ENCODE measurements at regions not wholly inside any gene's neighbourhood (a gene's known extent, or its start where the extent isn't known, plus 50 kb on each side); places are given as distances from the start of the nearest gene placed in this dataset.

GRCh38 chr17:83154311-83155127, 75.1 kb downstream of the METRNL start:
- H3K4me3 ChIP-seq (ENCODE audit: low read depth, low read length) = no peak overlapping the region
- ChIA-PET POLR2A (no interaction called here), CTCF (interaction anchor here (0.6 kb wide), 1 partner anchor 41 kb away, joined by 6 read pairs; no protein-coding TSS in a partner anchor)
- no peaks in the 10 kb centered on the region for H3K36me3 ChIP-seq (ENCODE audit: control insufficient read depth, insufficient read depth, low read length)
- TF ChIP-seq, protein P1, sequence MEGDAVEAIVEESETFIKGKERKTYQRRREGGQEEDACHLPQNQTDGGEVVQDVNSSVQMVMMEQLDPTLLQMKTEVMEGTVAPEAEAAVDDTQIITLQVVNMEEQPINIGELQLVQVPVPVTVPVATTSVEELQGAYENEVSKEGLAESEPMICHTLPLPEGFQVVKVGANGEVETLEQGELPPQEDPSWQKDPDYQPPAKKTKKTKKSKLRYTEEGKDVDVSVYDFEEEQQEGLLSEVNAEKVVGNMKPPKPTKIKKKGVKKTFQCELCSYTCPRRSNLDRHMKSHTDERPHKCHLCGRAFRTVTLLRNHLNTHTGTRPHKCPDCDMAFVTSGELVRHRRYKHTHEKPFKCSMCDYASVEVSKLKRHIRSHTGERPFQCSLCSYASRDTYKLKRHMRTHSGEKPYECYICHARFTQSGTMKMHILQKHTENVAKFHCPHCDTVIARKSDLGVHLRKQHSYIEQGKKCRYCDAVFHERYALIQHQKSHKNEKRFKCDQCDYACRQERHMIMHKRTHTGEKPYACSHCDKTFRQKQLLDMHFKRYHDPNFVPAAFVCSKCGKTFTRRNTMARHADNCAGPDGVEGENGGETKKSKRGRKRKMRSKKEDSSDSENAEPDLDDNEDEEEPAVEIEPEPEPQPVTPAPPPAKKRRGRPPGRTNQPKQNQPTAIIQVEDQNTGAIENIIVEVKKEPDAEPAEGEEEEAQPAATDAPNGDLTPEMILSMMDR (IDR thresholded peaks at IDR 0.05; ENCODE audit: insufficient read depth, low read depth, low read length) = no peak
- H3K27me3 ChIP-seq (ENCODE audit: control insufficient read depth, insufficient read depth, low read length) = no peaks in the 10 kb centered on the region
- no peak for DNase-seq (ENCODE audit: low read depth)

DNA sequence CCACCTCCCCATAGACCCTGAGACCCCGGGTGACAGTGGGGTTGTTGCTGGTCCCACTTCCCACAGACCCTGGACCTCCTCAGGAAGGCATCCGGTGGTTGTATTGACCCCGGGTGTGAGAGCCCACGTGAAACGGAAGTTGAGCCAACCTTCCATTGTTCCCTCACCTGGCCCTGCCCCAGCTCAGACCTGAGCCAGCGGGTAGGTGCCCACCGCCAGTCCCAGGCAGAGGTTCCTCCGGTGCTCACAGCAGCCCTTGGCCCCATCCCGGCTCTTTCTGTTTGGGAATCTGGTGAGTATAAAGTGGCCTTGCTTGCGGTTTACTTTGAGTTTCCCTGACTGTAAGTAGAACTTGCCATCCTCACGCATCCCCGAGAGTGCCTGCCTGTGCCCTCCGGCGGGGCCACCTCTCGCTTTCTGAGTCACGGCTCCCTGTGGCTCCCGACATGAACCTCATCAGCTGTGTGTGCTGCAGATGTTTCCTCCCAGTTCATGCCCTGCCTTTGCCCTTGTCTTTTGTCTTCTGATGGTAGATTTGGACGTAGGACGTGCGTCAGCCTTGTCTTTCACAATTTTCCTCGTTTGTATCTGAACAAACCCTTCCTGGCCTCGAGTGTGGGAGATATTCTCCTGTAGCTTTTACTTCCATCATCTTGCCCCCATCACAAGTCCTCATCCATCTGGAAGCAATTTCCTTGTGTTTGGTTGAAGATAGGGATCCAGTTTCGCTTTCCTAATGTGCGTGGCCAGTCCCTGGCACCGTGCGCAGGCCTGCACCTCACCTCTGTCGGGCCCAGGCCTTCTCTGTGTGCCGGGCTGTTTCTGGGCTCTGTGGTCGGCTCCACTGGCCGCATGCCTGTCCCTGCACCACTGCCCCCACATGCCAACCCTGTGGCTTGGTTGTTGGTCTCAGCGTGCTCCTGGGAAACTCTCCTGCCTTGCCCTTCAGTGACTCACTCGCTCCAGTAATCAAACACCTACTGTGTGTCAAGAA, 76.0 kb downstream of the METRNL start:
- no peaks in the 10 kb centered on the region for H3K36me3 ChIP-seq (ENCODE audit: control insufficient read depth, insufficient read depth, low read length)
- POLR2A ChIA-PET = no interaction called here
- H3K27me3 ChIP-seq (ENCODE audit: control insufficient read depth, insufficient read depth, low read length) = no peaks in the 10 kb centered on the region
- CTCF ChIA-PET = interaction anchor here (1.3 kb wide), 1 partner anchor 279 kb away, joined by 3 read pairs; no protein-coding TSS in a partner anchor
- no peak overlapping the region for H3K4me3 ChIP-seq (ENCODE audit: low read depth, low read length)
- peak; percentile 97 for DNase-seq (ENCODE audit: low read depth)
- TF ChIP-seq, protein P1 (IDR thresholded peaks at IDR 0.05; ENCODE audit: insufficient read depth, low read depth, low read length) = no peak

DNA sequence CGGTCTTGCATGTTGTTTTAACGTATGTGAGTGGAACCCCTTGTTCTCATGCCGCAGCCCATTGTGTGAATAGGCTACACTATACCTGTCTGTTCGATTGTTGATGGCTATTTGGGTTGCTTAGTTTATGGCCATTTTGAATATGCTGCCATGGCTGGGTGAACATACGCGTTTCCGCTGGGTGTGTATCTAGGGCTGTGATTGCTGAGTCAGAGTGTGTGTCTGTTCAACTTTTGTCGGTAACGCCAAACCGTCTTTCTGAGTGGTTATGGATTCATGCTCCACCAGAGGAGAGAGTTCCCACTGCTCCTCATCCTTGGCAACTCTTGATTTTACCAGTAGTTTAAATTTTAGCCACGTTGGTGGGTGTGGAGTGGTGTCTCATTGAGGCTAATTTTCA, 77.0 kb downstream of the METRNL start:
- no peak for DNase-seq (ENCODE audit: low read depth)
- no peaks in the 10 kb centered on the region for H3K36me3 ChIP-seq (ENCODE audit: control insufficient read depth, insufficient read depth, low read length)
- CTCF ChIA-PET = interaction anchor here (1.3 kb wide), 1 partner anchor 280 kb away, joined by 3 read pairs; no protein-coding TSS in a partner anchor
- no peaks in the 10 kb centered on the region for H3K27me3 ChIP-seq (ENCODE audit: control insufficient read depth, insufficient read depth, low read length)
- no peak overlapping the region for H3K4me3 ChIP-seq (ENCODE audit: low read depth, low read length)
- TF ChIP-seq, protein P1 (IDR thresholded peaks at IDR 0.05; ENCODE audit: insufficient read depth, low read depth, low read length) = no peak
- POLR2A ChIA-PET = no interaction called here

- H3K36me3 ChIP-seq (ENCODE audit: control insufficient read depth, insufficient read depth, low read length) = no peaks in the 10 kb centered on the region
- CTCF ChIA-PET = no interaction called here
- H3K27me3 ChIP-seq (ENCODE audit: control insufficient read depth, insufficient read depth, low read length) = no peaks in the 10 kb centered on the region
- POLR2A ChIA-PET = no interaction called here
- H3K4me3 ChIP-seq (ENCODE audit: low read depth, low read length) = no peak overlapping the region
- DNase-seq (ENCODE audit: low read depth) = no peak
- TF ChIP-seq, protein P1 (IDR thresholded peaks at IDR 0.05; ENCODE audit: insufficient read depth, low read depth, low read length) = no peak
Measured at GRCh38 chr17:83159204-83160049, 80.0 kb downstream of the METRNL start.
